ENCODE measurements at regions not wholly inside any gene's neighbourhood (a gene's known extent, or its start where the extent isn't known, plus 50 kb on each side); places are given as distances from the start of the nearest gene placed in this dataset.

DNA sequence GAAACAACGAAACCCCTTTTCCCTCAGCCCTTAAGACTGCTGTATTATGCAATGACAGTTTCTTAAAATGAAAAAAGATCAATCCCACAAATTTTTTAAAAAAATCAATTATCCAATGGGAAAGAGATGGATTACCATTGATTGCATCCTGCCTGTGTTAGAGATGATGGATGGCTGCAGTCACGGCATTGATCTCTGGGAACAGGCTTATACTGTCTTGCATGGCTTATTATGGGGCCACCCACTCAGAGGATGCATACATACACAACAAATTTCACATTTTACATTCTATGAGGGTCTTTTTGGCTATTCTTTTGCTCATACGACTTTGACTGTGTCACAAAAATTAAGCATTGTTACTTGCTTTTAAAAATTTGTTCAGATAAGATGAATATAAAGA is 724.3 kb downstream of the HDGFL1 start:
- no peak overlapping the region for H3K4me3 ChIP-seq
- H3K27me3 ChIP-seq, result no peaks in the 10 kb centered on the region
- H3K4me1 ChIP-seq, result no peaks in the 10 kb centered on the region
- no peak for DNase-seq
- H3K9me3 ChIP-seq (replicated peaks), result no peaks in the 10 kb centered on the region
- no peak overlapping the region for H3K27ac ChIP-seq
- no peaks in the 10 kb centered on the region for H3K36me3 ChIP-seq

DNA sequence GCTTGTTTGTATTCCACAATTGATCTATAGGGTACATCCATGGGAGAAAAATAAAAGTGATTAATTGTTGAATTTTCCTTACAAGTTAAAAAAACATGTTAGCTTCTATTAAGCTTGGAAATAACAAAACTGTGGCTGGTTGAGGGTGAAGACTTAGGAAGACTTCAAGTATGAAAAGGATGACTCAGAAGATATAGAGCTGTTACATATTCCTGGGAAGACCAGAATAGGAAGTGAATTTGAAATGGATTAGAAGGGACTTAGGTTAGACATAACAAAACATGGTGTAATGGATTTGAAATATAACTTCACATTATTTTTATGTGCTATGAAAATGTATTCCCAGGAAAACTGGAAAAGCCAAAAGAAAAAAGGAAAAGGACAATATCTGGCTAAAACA is 732.2 kb downstream of the HDGFL1 start:
- no peaks in the 10 kb centered on the region for H3K36me3 ChIP-seq
- H3K27ac ChIP-seq, result no peak overlapping the region
- no peak overlapping the region for H3K4me3 ChIP-seq
- no peak for DNase-seq
- H3K9me3 ChIP-seq (replicated peaks), result no peaks in the 10 kb centered on the region
- no peaks in the 10 kb centered on the region for H3K27me3 ChIP-seq
- H3K4me1 ChIP-seq, result no peaks in the 10 kb centered on the region

DNA sequence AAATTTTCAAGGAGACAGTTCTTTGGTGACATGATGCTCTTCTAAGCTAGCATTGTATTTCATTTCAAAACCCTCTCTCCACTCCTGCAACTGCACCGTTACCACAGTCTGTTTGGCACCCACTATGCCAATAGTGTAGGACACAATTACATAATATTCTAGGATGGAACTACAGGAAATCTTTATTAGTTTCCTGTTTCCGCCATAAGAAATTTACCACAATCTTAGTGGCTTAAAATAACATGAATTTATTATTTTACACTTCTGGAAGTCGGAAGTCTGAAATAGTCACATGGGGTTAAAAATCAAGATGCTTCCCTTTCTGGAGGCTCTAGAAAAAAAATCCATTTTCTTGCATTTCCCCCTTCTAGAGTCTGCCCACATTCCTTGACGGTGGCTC is 733.1 kb downstream of the HDGFL1 start:
- Histone ChIP-seq H3K4me3 (no peak overlapping the region), H3K27ac (no peak overlapping the region), H3K27me3 (no peaks in the 10 kb centered on the region), H3K36me3 (no peaks in the 10 kb centered on the region), H3K4me1 (no peaks in the 10 kb centered on the region), H3K9me3 (replicated peaks) (no peaks in the 10 kb centered on the region)
- no peak for DNase-seq

DNA sequence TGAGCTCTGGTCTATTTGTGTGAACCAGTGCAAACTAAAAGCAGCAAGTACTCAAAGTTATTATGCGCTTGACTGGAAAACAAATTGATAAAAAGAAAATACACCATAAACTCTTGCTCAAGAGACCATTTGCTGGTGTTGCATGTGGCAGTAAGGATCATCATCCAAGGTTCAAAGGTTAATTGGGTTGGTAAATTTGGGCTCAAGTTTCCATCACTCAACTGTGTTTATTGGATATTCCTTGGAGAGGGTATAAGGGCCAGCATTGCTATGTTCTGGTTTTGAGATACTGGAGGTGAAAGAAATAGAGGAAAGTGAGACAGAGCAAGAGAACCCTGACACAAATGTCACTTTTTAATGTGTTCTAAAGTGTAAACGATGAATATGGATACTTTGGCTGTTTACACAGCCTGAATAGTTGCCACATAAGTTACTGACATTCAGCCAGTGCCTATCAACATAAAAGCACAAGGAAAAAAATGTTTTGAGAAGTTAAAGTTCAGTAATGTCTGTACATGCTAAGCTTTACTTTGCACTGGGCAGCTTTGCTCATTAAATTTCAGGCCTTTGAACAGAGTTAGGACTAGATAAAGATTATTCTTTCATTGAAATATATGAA is 736.1 kb downstream of the HDGFL1 start:
- no peaks in the 10 kb centered on the region for H3K4me1 ChIP-seq
- H3K27ac ChIP-seq, result no peak overlapping the region
- no peaks in the 10 kb centered on the region for H3K36me3 ChIP-seq
- no peak overlapping the region for H3K4me3 ChIP-seq
- DNase-seq, result no peak
- H3K27me3 ChIP-seq, result no peaks in the 10 kb centered on the region
- no peaks in the 10 kb centered on the region for H3K9me3 ChIP-seq (replicated peaks)

DNA sequence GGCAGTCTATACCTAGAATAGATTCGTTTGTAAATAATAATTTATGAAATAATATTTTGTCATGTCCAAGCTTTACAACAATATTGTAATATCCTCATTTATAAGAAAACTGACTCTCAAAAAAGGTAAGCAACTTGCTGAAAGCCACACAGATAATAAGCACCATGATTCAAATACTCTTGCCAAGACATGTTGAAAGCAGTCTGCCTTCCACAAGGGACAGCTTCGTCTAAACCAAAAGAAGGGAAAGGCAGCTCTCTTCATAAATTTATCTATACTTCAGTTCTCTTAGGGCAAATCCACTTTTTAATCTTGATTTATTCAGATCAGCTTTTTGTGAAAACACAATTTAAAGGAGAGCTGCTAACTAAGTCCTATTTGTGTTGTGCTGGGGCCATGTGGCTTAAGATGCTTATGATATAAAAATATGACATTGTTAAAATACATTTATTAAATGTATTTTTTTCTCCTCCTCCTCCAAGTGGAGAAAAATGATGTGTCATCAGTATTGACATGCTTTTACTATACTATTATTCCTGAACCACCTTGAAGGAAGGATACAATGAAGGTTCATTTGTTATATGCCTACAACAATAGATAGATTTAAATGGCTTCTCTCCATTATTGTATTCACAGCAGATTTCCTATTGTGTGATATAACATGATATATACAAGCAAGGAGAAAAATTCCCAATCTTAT is 737.0 kb downstream of the HDGFL1 start:
- Histone ChIP-seq H3K9me3 (replicated peaks) (no peaks in the 10 kb centered on the region), H3K36me3 (no peaks in the 10 kb centered on the region), H3K27me3 (no peaks in the 10 kb centered on the region), H3K4me3 (no peak overlapping the region), H3K4me1 (no peaks in the 10 kb centered on the region), H3K27ac (no peak overlapping the region)
- DNase-seq, result no peak

DNA sequence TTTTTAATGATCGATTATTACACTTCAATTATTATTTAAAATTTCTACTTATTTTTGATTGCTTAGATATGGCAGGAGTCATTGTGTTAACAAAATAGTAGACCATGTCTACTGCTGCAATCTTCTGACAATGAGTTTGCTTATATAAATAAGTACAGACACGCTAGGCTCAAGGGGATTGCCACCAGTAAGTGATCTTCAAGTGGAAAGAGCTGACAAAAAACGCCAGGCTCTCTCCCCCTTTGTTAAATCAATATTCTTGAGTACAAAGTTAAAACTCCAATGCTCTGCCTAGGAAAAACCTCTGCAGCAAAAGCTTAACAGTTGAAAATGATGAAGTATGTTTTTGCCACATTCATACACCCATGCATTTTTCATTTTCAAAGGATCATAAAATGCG is 738.1 kb downstream of the HDGFL1 start:
- H3K4me1 ChIP-seq, result no peaks in the 10 kb centered on the region
- no peak overlapping the region for H3K4me3 ChIP-seq
- no peaks in the 10 kb centered on the region for H3K36me3 ChIP-seq
- no peaks in the 10 kb centered on the region for H3K27me3 ChIP-seq
- no peak overlapping the region for H3K27ac ChIP-seq
- DNase-seq, result no peak
- no peaks in the 10 kb centered on the region for H3K9me3 ChIP-seq (replicated peaks)

DNA sequence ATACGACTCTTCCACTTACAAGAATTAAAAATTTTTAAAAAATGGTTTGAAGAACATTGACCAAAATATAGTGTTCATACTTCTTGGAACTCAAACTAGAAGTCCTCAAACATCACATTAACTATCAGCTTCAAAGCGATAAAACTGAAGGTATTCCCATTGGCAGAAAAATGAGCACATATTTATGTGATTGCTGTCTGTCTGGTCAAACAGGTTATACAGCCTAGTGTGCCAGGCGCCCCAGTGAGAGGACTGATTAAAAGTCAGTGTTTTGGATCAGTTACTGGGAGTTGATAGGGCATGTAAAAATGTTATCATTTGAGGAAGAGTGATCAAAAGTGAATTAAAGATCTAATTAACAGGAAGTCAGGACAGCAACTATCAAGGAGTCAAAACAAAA is 738.8 kb downstream of the HDGFL1 start:
- H3K4me1 ChIP-seq, result no peaks in the 10 kb centered on the region
- DNase-seq, result no peak
- H3K27ac ChIP-seq, result no peak overlapping the region
- H3K9me3 ChIP-seq (replicated peaks), result no peaks in the 10 kb centered on the region
- H3K4me3 ChIP-seq, result no peak overlapping the region
- H3K36me3 ChIP-seq, result no peaks in the 10 kb centered on the region
- no peaks in the 10 kb centered on the region for H3K27me3 ChIP-seq

DNA sequence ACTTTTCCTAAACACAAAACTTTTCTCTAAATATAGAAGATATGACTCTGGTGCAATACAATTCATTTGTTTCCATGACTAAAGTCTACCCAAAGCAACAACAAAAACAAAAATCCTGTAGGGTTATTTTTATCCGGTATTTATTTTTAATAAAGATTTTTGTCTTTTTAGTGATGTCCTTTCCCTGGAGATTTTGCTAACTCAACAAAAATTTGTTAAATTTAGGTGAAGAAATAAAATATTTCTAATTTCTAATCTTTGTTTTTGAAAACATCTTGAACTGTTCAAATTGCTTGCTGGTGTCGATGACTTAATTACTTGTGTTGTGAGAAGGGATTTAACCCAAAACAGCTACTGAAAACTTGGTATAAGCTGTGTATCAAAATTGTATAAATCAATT is 741.8 kb downstream of the HDGFL1 start:
- Histone ChIP-seq H3K4me1 (no peaks in the 10 kb centered on the region), H3K9me3 (replicated peaks) (no peaks in the 10 kb centered on the region), H3K27me3 (no peaks in the 10 kb centered on the region), H3K4me3 (no peak overlapping the region), H3K36me3 (no peaks in the 10 kb centered on the region), H3K27ac (no peak overlapping the region)
- no peak for DNase-seq

DNA sequence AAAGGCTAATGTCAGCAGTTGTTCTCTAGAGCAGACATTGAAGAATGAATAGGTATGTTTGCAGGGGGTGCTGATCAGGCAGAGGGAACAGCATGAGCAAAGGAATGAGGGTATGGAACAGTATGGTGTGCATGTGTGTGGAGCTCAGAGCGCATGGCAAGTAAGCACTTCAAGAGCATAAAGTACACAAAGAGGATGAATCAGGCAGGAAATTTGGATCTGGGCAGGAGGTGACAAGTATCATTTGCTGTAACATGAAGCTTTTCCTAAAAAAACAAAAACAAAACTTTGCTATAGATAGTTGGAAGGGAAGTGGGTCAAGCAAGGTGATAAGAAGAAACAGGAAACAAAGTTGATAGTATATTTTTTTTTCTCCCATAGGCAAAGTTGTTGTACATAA is 746.8 kb downstream of the HDGFL1 start:
- Histone ChIP-seq H3K4me3 (no peak overlapping the region), H3K36me3 (no peaks in the 10 kb centered on the region), H3K27ac (no peak overlapping the region), H3K9me3 (replicated peaks) (no peaks in the 10 kb centered on the region), H3K27me3 (no peaks in the 10 kb centered on the region), H3K4me1 (no peaks in the 10 kb centered on the region)
- no peak for DNase-seq

DNA sequence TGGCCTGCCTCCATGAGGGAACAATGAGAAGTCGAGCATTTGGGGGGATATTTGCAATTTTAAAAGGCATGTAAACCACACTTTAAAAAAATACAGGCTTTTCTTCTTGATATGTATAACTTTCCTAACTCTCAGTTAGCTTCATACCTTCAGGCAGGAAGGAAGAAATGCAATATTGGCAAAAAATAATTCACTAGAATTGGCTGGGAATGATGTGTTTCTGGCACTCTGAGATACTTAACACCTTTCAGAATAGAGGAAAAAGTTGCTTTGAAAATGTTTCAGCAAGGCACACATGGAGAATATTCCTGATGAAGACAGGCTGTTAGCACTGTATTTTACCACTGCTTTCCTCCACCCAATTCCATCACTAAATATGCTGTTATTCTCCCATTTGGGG is 747.6 kb downstream of the HDGFL1 start:
- no peaks in the 10 kb centered on the region for H3K27me3 ChIP-seq
- H3K4me1 ChIP-seq, result no peaks in the 10 kb centered on the region
- no peaks in the 10 kb centered on the region for H3K9me3 ChIP-seq (replicated peaks)
- no peak overlapping the region for H3K4me3 ChIP-seq
- H3K36me3 ChIP-seq, result no peaks in the 10 kb centered on the region
- no peak for DNase-seq
- no peak overlapping the region for H3K27ac ChIP-seq

DNA sequence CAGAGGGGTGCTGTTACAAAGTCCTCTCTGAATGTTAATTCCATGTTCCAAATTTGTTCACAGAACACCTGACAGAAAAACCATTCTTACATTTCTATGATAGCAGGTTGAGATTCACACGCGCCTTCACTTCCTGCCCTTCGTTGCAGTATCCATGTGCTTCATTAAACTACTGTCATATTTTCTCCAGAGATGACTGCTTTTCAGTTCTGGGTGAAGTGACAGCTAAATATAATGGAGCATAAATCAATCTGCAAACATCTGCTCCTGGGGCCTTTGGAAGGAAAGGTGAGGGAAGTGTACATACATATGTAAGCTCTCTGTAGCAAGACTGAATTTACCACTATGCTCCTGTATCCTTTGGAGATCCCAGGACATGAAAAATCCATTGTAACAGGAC is 750.2 kb downstream of the HDGFL1 start:
- DNase-seq, result no peak
- Histone ChIP-seq H3K27me3 (no peaks in the 10 kb centered on the region), H3K9me3 (replicated peaks) (no peaks in the 10 kb centered on the region), H3K36me3 (no peaks in the 10 kb centered on the region), H3K27ac (no peak overlapping the region), H3K4me3 (no peak overlapping the region), H3K4me1 (no peaks in the 10 kb centered on the region)

DNA sequence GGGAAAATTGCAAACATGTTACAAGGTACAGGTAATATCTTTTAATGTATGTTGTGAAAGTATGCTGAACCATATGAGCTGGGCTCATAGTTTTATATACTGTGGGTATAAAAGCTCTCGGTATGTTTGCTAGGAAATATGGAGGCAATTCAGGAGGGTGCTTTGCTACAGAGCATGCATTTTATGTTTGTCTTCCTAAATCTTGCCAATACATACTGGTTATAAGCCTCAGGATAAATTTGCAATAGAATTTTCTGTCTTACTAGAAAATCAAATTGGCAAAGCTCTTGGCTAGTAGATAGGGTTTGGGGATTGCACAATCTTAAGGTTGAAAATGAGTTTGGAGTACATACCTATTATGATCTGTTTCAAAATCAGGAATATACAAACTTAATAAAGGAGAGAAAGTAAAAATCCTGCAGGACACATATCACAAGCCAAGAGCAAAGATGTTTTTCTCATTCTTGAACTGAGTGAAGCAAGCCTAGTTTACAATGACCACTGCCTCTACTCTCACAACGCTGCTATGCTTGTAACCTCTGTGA is 751.2 kb downstream of the HDGFL1 start:
- Histone ChIP-seq H3K36me3 (no peaks in the 10 kb centered on the region), H3K9me3 (replicated peaks) (no peaks in the 10 kb centered on the region), H3K27me3 (no peaks in the 10 kb centered on the region), H3K27ac (no peak overlapping the region), H3K4me3 (no peak overlapping the region), H3K4me1 (no peaks in the 10 kb centered on the region)
- no peak for DNase-seq

DNA sequence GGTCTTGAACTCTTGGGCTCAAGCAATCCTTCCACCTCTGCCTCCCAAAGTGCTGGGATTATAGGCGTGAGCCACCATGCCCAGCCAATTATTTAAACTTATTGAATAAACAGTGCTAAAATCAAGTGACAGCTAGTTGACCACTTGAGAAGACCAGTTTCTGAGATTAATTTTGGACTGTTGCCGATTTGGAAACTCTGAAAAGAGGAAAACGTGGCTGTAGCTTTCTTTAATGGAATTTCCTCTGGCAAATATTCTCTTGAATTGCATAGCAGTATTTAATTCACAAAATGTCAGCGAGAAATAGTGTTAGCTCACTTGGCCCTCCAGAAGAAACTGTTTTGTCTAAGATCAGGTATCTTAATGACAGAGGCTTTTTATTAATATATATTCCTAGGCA is 754.5 kb downstream of the HDGFL1 start:
- Histone ChIP-seq H3K4me1 (no peaks in the 10 kb centered on the region), H3K9me3 (replicated peaks) (no peaks in the 10 kb centered on the region), H3K27me3 (no peaks in the 10 kb centered on the region), H3K27ac (no peak overlapping the region), H3K36me3 (no peaks in the 10 kb centered on the region), H3K4me3 (no peak overlapping the region)
- no peak for DNase-seq

DNA sequence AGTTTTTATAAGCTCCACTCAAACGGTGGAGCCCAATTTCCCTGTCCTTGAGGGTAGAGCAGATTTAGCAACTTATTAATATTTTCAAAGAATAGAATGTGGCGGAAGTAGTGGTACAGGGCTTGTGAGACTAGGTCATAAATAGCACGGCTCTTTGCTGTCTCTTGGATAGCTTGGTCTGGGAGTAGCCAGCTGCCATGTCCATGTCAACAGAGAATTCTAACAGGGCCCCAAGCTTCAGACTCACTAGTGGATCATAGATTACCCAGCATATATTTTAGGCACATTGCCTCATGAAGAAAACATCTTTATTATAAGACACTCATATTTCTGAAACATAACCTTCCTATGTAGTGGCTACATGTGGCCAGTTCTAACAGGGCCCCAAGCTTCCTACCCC is 755.7 kb downstream of the HDGFL1 start:
- Histone ChIP-seq H3K4me1 (no peaks in the 10 kb centered on the region), H3K27me3 (no peaks in the 10 kb centered on the region), H3K27ac (no peak overlapping the region), H3K9me3 (replicated peaks) (no peaks in the 10 kb centered on the region), H3K36me3 (no peaks in the 10 kb centered on the region), H3K4me3 (no peak overlapping the region)
- DNase-seq, result no peak

DNA sequence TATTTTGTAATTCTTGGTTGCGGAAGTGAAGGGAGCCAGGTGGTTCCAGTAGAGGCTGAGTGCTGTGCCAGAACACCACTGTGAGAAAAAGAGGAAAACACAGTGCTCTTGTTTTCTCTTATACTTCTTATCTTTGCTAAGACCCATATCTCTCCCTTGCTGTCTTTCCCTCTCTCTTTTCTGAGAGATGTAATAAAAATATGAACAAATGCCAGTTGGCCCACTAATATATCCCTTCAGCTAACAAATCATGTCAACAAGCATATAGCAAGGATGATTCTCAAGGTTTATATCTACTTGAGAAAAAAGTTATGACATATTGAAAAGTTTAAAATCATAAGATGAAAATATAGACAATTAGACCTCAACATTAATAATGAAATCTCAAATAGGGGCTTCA is 758.3 kb downstream of the HDGFL1 start:
- no peak for DNase-seq
- Histone ChIP-seq H3K9me3 (replicated peaks) (no peaks in the 10 kb centered on the region), H3K27me3 (no peaks in the 10 kb centered on the region), H3K4me1 (no peaks in the 10 kb centered on the region), H3K36me3 (no peaks in the 10 kb centered on the region), H3K4me3 (no peak overlapping the region), H3K27ac (no peak overlapping the region)

DNA sequence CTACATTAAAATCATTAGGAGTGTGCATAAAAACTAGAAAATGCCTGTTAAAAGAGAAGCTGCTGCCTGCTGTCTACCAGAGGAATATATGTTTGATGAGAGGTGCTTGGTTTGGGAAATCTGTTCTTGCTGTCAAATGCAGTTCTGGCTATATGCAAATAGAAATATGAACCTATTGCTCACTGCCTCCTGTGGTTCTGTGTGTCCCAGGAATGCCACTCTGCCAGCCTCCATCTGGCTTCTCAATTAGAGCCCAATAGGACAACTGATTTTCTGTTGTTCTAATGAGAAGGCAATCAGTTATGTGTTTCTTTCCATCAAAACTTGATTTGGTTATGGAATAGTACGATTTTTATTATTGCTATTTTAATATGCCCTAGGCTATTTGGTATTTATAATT is 759.7 kb downstream of the HDGFL1 start:
- DNase-seq, result no peak
- Histone ChIP-seq H3K27ac (no peak overlapping the region), H3K9me3 (replicated peaks) (no peaks in the 10 kb centered on the region), H3K4me1 (no peaks in the 10 kb centered on the region), H3K27me3 (no peaks in the 10 kb centered on the region), H3K4me3 (no peak overlapping the region), H3K36me3 (no peaks in the 10 kb centered on the region)
